ENCODE measurements at regions not wholly inside any gene's neighbourhood (a gene's known extent, or its start where the extent isn't known, plus 50 kb on each side); places are given as distances from the start of the nearest gene placed in this dataset.

GRCh38 chr4:46645126-46645525 lies 255.2 kb upstream of the GABRA2 start:
- Mint-ChIP-seq H3K27me3 (ENCODE audit: insufficient read depth, low read depth, poor library complexity) (peaks cover 3% of the 10 kb centered on the region), H3K36me3 (ENCODE audit: low read depth) (peaks cover 5% of the 10 kb centered on the region; the same call in 1 of the 3 replicates), H3K9me3 (peaks cover 86% of the 10 kb centered on the region), H3K4me3 (no peak overlapping the region), H3K27ac (no peak overlapping the region), H3K4me1 (no peaks in the 10 kb centered on the region)
- Histone ChIP-seq H3K27ac (ENCODE audit: low read depth) (no peak overlapping the region), H3K4me2 (no peak overlapping the region), H3K27me3 (ENCODE audit: insufficient read depth) (no peaks in the 10 kb centered on the region), H3K4me3 (no peak overlapping the region), H3K79me2 (replicated peaks; ENCODE audit: insufficient read depth) (no peaks in the 10 kb centered on the region), H4K20me1 (replicated peaks; ENCODE audit: insufficient read depth) (no peaks in the 10 kb centered on the region), H3K4me1 (ENCODE audit: insufficient read depth) (no peaks in the 10 kb centered on the region), H3K36me3 (ENCODE audit: insufficient read depth) (no peaks in the 10 kb centered on the region), H3F3A (replicated peaks; ENCODE audit: low read depth) (no peaks in the 10 kb centered on the region), H3K9me2 (ENCODE audit: insufficient read depth) (peaks cover 5% of the 10 kb centered on the region; the same call in 1 of the 2 replicates), H2AFZ (no peak overlapping the region)
- no peak for DNase-seq (ENCODE audit: low spot score)
- no peak for ATAC-seq
- TF ChIP-seq, protein P1, sequence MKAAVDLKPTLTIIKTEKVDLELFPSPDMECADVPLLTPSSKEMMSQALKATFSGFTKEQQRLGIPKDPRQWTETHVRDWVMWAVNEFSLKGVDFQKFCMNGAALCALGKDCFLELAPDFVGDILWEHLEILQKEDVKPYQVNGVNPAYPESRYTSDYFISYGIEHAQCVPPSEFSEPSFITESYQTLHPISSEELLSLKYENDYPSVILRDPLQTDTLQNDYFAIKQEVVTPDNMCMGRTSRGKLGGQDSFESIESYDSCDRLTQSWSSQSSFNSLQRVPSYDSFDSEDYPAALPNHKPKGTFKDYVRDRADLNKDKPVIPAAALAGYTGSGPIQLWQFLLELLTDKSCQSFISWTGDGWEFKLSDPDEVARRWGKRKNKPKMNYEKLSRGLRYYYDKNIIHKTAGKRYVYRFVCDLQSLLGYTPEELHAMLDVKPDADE (IDR thresholded peaks at IDR 0.05) = no peak
- TF ChIP-seq CREB1 (CRISPR knock-in tag; IDR thresholded peaks at IDR 0.05; ENCODE audit: low read depth) (no peak), EZH2phosphoT487 (IDR thresholded peaks at IDR 0.05; ENCODE audit: unreplicated experiment) (no peak), STAT1 (IDR thresholded peaks at IDR 0.05; ENCODE audit: unreplicated experiment) (no peak), POLR2AphosphoS5 (IDR thresholded peaks at IDR 0.05; ENCODE audit: low read depth) (no peak), REST (IDR thresholded peaks at IDR 0.05; ENCODE audit: unreplicated experiment) (no peak), CTCF (conservative IDR thresholded peaks at IDR 0.05; ENCODE audit: low read depth in 2 of 2) (no peak), ZNF114 (CRISPR knock-in tag; IDR thresholded peaks at IDR 0.05) (no peak), EZH2 (IDR thresholded peaks at IDR 0.05; ENCODE audit: low read depth, unreplicated experiment) (no peak), JUNB (IDR thresholded peaks at IDR 0.05; ENCODE audit: unreplicated experiment) (no peak)
- TF ChIP-seq, protein P2, sequence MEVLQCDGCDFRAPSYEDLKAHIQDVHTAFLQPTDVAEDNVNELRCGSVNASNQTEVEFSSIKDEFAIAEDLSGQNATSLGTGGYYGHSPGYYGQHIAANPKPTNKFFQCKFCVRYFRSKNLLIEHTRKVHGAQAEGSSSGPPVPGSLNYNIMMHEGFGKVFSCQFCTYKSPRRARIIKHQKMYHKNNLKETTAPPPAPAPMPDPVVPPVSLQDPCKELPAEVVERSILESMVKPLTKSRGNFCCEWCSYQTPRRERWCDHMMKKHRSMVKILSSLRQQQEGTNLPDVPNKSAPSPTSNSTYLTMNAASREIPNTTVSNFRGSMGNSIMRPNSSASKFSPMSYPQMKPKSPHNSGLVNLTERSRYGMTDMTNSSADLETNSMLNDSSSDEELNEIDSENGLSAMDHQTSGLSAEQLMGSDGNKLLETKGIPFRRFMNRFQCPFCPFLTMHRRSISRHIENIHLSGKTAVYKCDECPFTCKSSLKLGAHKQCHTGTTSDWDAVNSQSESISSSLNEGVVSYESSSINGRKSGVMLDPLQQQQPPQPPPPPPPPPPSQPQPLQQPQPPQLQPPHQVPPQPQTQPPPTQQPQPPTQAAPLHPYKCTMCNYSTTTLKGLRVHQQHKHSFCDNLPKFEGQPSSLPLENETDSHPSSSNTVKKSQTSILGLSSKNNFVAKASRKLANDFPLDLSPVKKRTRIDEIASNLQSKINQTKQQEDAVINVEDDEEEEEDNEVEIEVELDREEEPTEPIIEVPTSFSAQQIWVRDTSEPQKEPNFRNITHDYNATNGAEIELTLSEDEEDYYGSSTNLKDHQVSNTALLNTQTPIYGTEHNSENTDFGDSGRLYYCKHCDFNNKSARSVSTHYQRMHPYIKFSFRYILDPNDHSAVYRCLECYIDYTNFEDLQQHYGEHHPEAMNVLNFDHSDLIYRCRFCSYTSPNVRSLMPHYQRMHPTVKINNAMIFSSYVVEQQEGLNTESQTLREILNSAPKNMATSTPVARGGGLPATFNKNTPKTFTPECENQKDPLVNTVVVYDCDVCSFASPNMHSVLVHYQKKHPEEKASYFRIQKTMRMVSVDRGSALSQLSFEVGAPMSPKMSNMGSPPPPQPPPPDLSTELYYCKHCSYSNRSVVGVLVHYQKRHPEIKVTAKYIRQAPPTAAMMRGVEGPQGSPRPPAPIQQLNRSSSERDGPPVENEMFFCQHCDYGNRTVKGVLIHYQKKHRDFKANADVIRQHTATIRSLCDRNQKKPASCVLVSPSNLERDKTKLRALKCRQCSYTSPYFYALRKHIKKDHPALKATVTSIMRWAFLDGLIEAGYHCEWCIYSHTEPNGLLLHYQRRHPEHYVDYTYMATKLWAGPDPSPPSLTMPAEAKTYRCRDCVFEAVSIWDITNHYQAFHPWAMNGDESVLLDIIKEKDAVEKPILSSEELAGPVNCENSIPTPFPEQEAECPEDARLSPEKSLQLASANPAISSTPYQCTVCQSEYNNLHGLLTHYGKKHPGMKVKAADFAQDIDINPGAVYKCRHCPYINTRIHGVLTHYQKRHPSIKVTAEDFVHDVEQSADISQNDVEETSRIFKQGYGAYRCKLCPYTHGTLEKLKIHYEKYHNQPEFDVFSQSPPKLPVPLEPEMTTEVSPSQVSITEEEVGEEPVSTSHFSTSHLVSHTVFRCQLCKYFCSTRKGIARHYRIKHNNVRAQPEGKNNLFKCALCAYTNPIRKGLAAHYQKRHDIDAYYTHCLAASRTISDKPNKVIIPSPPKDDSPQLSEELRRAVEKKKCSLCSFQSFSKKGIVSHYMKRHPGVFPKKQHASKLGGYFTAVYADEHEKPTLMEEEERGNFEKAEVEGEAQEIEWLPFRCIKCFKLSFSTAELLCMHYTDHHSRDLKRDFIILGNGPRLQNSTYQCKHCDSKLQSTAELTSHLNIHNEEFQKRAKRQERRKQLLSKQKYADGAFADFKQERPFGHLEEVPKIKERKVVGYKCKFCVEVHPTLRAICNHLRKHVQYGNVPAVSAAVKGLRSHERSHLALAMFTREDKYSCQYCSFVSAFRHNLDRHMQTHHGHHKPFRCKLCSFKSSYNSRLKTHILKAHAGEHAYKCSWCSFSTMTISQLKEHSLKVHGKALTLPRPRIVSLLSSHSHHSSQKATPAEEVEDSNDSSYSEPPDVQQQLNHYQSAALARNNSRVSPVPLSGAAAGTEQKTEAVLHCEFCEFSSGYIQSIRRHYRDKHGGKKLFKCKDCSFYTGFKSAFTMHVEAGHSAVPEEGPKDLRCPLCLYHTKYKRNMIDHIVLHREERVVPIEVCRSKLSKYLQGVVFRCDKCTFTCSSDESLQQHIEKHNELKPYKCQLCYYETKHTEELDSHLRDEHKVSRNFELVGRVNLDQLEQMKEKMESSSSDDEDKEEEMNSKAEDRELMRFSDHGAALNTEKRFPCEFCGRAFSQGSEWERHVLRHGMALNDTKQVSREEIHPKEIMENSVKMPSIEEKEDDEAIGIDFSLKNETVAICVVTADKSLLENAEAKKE (CRISPR knock-in tag; IDR thresholded peaks at IDR 0.05) = no peak
